HepG2 (cell line): ENCODE measurements at regions not wholly inside any gene's neighbourhood (a gene's known extent, or its start where the extent isn't known, plus 50 kb on each side); places are given as distances from the start of the nearest gene placed in this dataset.

ENCODE experiments used
- MEIS1 ChIP-seq: sonication (generic); formaldehyde crosslinking; IDR thresholded peaks from 2 replicates; pipeline ENCODE4 v1.9.0; 2021; ENCODE audit warnings: mild to moderate bottlenecking, missing genetic modification reagents, moderate library complexity, borderline replicate concordance
- SOX13 ChIP-seq, 3 experiments: fragments of 450-650 bp in 1 of 3; sonication (generic) in 1 of 3; formaldehyde crosslinking in 1 of 3; IDR thresholded peaks in 2 of 3; conservative IDR thresholded peaks in 1 of 3; 2 replicates each; pipeline versions ENCODE4 v1.5.0 to v1.6.1; 2016 to 2020; ENCODE audit warnings: antibody characterized with exemption in 1 of 3, mild to moderate bottlenecking in 1 of 3, missing compliant biosample characterization in 1 of 3, missing genetic modification reagents in 1 of 3, moderate library complexity in 1 of 3
- ZNF431 ChIP-seq: sonication (generic); formaldehyde crosslinking; IDR thresholded peaks from 2 replicates; pipeline ENCODE4 v1.9.0; 2022; ENCODE audit warnings: missing genetic modification reagents, low read depth, mild to moderate bottlenecking, borderline replicate concordance

GRCh38 chr5:67462147-67462546 is 265.5 kb upstream of the CD180 start:
- TF ChIP-seq MEIS1 (no peak), ZNF431 (no peak), SOX13 (IDR thresholded peaks at IDR 0.05) (no peak), SOX13 (CRISPR knock-in tag; conservative IDR thresholded peaks at IDR 0.05 in 1 of 2, IDR thresholded peaks at IDR 0.05 in 1 of 2) (no peak)
